Middle frontal gyrus (tissue), 1 donor: ENCODE measurements at regions not wholly inside any gene's neighbourhood (a gene's known extent, or its start where the extent isn't known, plus 50 kb on each side); places are given as distances from the start of the nearest gene placed in this dataset.
A peak's percentile ranks its signal among the peaks of the same experiment; 100 is the strongest.

Experiments used
- DNase-seq: peaks from one replicate; pipeline ENCODE4 v3.0.0-alpha.2; 2015; ENCODE audit warnings: low spot score; ENCODE audit errors: extremely low spot score

- DNase-seq = no peak
These were observed 51.0 kb upstream of the EGFLAM start for GRCh38 chr5:38207343-38207742.

GRCh38 chr5:38202741-38203140 lies 55.6 kb upstream of the EGFLAM start:
- DNase-seq = no peak

GRCh38 chr5:38200872-38201557 lies 57.3 kb upstream of the EGFLAM start:
- DNase-seq = no peak

GRCh38 chr5:38197118-38197517 lies 61.2 kb upstream of the EGFLAM start:
- no peak for DNase-seq

GRCh38 chr5:38193015-38193581 lies 65.3 kb upstream of the EGFLAM start:
- DNase-seq = peak; percentile 65

- DNase-seq = no peak
These were observed 66.7 kb upstream of the EGFLAM start for GRCh38 chr5:38191693-38192092.

- DNase-seq = no peak
These were observed 68.2 kb upstream of the EGFLAM start for GRCh38 chr5:38190111-38190510.

GRCh38 chr5:38189081-38189504 lies 69.3 kb upstream of the EGFLAM start:
- no peak for DNase-seq

- no peak for DNase-seq
These were observed 69.8 kb upstream of the EGFLAM start for GRCh38 chr5:38188591-38188990.

GRCh38 chr5:38187532-38187931 lies 70.8 kb upstream of the EGFLAM start:
- DNase-seq = no peak

- no peak for DNase-seq
These were observed 73.7 kb upstream of the EGFLAM start for GRCh38 chr5:38184627-38185026.

GRCh38 chr5:38182991-38183390 lies 75.4 kb upstream of the EGFLAM start:
- no peak for DNase-seq

- DNase-seq = no peak
These were observed 90.3 kb upstream of the EGFLAM start for GRCh38 chr5:38168029-38168428.

- DNase-seq = no peak
These were observed 90.8 kb upstream of the EGFLAM start for GRCh38 chr5:38167562-38167996.

- DNase-seq = no peak
These were observed 91.5 kb upstream of the EGFLAM start for GRCh38 chr5:38166832-38167231.

GRCh38 chr5:38165435-38165834 lies 92.9 kb upstream of the EGFLAM start:
- no peak for DNase-seq

GRCh38 chr5:38164776-38165399 lies 93.5 kb upstream of the EGFLAM start:
- no peak for DNase-seq

GRCh38 chr5:38163636-38164237 lies 94.6 kb upstream of the EGFLAM start:
- no peak for DNase-seq

- no peak for DNase-seq
These were observed 95.7 kb upstream of the EGFLAM start for GRCh38 chr5:38162625-38163024.

GRCh38 chr5:38157024-38157423 lies 101.3 kb upstream of the EGFLAM start:
- no peak for DNase-seq

GRCh38 chr5:38154615-38155204 lies 103.6 kb upstream of the EGFLAM start:
- no peak for DNase-seq

GRCh38 chr5:38151878-38152277 lies 106.5 kb upstream of the EGFLAM start:
- DNase-seq = no peak
